ENCODE measurements at regions not wholly inside any gene's neighbourhood (a gene's known extent, or its start where the extent isn't known, plus 50 kb on each side); places are given as distances from the start of the nearest gene placed in this dataset.

GRCh38 chr2:191618786-191619185, 59.1 kb upstream of the NABP1 start:
- no peak for TF ChIP-seq CTCF (IDR thresholded peaks at IDR 0.05; ENCODE audit: control extremely low read depth, extremely low read depth, low read depth, missing control alignments)
- ChIA-PET POLR2A (interaction anchor here (1.6 kb wide), 1 partner anchor 59 kb away, joined by 6 read pairs; the partner anchor contains the start of gene NABP1), CTCF (interaction anchor here (0.8 to 1.4 kb wide), 6 partner anchors 9 to 469 kb away, joined by 3 to 6 read pairs (median 4); no protein-coding TSS in a partner anchor)
- DNase-seq (ENCODE audit: extremely low spot score): no peak

- CTCF ChIA-PET: interaction anchor here (0.9 to 2.0 kb wide), 11 partner anchors 9 to 567 kb away, joined by 3 to 7 read pairs (median 4); no protein-coding TSS in a partner anchor
- no peak for DNase-seq (ENCODE audit: extremely low spot score)
- POLR2A ChIA-PET: no interaction called here
- TF ChIP-seq CTCF (IDR thresholded peaks at IDR 0.05; ENCODE audit: control extremely low read depth, extremely low read depth, low read depth, missing control alignments): no peak
Measured at GRCh38 chr2:191620144-191620543, 57.8 kb upstream of the NABP1 start.

GRCh38 chr2:191622374-191623320, 55.3 kb upstream of the NABP1 start:
- TF ChIP-seq CTCF (IDR thresholded peaks at IDR 0.05; ENCODE audit: control extremely low read depth, extremely low read depth, low read depth, missing control alignments): no peak
- ChIA-PET POLR2A (no interaction called here), CTCF (interaction anchor here (1.0 to 1.3 kb wide), 2 partner anchors 10 to 18 kb away, joined by 3 to 5 read pairs; no protein-coding TSS in a partner anchor)
- DNase-seq (ENCODE audit: extremely low spot score): no peak

GRCh38 chr2:191625016-191625415, 52.9 kb upstream of the NABP1 start:
- ChIA-PET CTCF (interaction anchor here (1.0 to 1.1 kb wide), 2 partner anchors 19 to 35 kb away, joined by 3 read pairs; no protein-coding TSS in a partner anchor), POLR2A (no interaction called here)
- no peak for TF ChIP-seq CTCF (IDR thresholded peaks at IDR 0.05; ENCODE audit: control extremely low read depth, extremely low read depth, low read depth, missing control alignments)
- DNase-seq (ENCODE audit: extremely low spot score): no peak

GRCh38 chr2:191625446-191625845, 52.5 kb upstream of the NABP1 start:
- ChIA-PET CTCF (interaction anchor here (1.0 to 1.5 kb wide), 3 partner anchors 19 to 36 kb away, joined by 3 read pairs; no protein-coding TSS in a partner anchor), POLR2A (no interaction called here)
- TF ChIP-seq CTCF (IDR thresholded peaks at IDR 0.05; ENCODE audit: control extremely low read depth, extremely low read depth, low read depth, missing control alignments): no peak
- DNase-seq (ENCODE audit: extremely low spot score): no peak

GRCh38 chr2:191626497-191627151, 51.3 kb upstream of the NABP1 start:
- TF ChIP-seq CTCF (IDR thresholded peaks at IDR 0.05; ENCODE audit: control extremely low read depth, extremely low read depth, low read depth, missing control alignments): no peak
- POLR2A ChIA-PET: interaction anchor here (1.1 kb wide), 1 partner anchor 51 kb away, joined by 4 read pairs; no protein-coding TSS in a partner anchor
- CTCF ChIA-PET: interaction anchor here (0.9 to 2.7 kb wide), 10 partner anchors 10 to 574 kb away, joined by 3 to 16 read pairs (median 6); no protein-coding TSS in a partner anchor
- DNase-seq (ENCODE audit: extremely low spot score): no peak
